Right ventricle myocardium inferior (tissue), 1 donor: ENCODE measurements at regions not wholly inside any gene's neighbourhood (a gene's known extent, or its start where the extent isn't known, plus 50 kb on each side); places are given as distances from the start of the nearest gene placed in this dataset. TPM values are rescaled to one million over a fixed set of nuclear protein-coding genes. Genes with fewer than 3 reads are reported as not detected.

ENCODE experiments used
- ATAC-seq: fragments of 200-7000 bp; cut with Tn5 transposase; one replicate; pipeline ENCODE4 v1.9.1; 2020; ENCODE audit warnings: mild to moderate bottlenecking, moderate library complexity
- DNase-seq: peaks from one replicate; pipeline ENCODE4 v3.0.0; 2021; ENCODE audit errors: missing footprints
- intact Hi-C: fragments of 100-400 bp; cut with DNase I; formaldehyde crosslinking; loops from one replicate; pipeline ENCODE4 v1.11.0; 2022
- microRNA-seq: library from miRNA; unstranded; fragments of <30 nt; microRNA quantifications from one replicate; pipeline ENCODE4 v1.2.0, GENCODE V29; 2020
- donor health status: DM: no; HTN: yes; CAD: no; lungs with severe emphysema.

DNA sequence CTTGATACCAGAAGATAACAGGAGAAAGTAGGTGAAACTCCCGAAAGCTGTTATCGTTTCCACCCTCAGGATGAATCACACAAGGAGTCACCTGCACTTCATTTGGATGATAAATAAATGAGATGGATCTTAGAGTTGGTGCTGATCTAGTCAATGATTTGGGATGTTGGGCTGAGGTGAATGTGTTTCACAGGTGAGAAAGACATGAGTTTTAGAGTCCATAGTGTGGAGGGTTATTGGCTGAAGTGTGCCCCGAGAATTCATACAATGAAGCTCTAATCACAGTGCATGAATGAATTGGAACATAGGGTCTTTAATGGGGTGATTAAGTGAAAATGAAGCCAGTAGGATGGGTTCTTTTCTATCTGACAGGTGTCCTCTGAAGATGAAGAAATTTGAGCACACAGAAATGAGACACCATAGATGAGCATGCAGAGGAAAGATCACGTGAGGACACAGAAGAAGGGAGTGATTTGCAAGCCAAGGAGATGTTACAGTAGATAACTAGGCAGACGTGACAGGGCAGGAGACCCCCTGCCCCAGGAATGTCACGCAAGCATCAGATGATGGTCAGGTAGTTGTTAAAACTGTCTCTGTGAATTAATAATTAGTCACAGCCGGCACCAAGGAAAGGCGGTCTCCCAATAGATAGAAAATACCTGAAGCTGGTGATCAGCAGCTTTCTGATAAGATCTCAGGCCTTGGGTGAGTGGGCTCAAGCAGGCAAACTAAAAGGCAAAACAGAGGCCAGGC is 60.3 kb upstream of the IGLL5 start:
- ATAC-seq, result no peak
- no peak for DNase-seq
- intact Hi-C loops, result no loop called here

DNA sequence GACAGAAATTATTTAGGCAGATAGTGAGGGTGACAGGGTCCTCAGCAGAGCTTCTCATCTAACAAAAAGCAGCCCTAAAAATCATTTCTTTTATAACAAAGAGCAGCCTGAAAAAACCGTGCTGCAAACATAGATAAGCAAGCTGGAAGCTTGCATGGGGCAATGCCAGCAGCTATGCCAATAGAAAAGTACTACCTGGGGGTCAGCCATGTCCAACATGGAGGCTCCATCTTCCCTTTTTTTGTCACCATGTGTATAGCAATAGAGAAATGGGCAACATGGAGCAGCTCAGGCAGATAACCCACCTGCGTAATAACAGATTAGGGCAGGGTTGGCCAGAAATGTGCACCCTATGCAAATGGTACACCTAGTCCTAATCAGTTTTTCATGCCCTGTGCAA is 57.4 kb upstream of the IGLL5 start:
- intact Hi-C loops, result no loop called here
- DNase-seq (no peak), ATAC-seq (no peak)

DNA sequence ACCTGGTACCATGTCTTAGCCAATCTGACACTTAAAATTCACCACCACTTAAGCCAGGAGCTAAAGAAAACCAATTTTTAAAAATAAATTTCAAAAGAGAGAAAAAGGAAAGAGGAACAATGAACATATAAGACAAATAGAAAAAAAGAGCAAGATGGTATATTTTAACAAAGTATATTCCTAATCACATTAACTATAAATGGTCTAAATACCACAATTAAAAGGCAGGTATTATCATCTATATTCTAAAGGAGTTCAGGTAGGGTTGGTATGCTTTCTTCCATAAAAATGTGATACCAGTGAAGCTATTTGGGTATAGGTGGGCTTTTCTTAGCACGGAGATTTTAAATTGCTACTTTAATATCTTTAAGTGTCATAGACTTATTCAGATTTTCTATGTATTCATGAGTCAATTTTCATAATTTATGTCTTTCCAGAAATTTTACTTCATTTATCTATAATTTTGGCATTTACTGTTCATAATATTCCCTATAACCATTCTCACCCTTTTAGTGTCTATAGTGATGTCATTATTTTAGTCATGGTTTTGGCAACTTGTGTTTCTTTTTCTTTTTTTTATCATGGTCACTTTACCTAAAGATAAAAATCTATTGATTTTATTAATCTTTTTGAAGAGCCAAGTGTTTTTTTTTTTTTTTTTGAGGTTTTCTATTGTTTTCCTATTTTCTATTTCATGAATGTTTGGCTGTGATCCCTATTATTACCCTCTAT is 56.5 kb upstream of the IGLL5 start:
- intact Hi-C loops, result no loop called here
- no peak for ATAC-seq
- DNase-seq, result no peak

DNA sequence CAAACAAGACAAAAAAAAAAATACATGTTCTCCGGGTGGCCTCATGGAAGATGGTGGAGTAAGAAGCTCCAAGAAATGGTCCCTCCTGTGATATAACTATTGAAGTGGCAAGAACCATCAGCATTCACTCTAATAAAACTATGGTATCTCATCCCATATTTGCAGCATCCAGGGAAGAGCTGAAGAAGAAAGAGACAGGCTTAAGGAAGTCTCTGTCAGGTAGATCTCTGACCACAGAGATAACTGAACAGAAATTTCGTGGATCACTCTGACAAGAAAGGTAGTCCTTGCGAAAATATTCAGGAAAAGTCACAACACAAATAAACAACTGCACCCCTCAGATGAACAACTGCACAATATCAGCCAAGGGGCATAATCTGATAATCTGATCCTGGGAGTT is 54.6 kb upstream of the IGLL5 start:
- DNase-seq (no peak), ATAC-seq (no peak)

DNA sequence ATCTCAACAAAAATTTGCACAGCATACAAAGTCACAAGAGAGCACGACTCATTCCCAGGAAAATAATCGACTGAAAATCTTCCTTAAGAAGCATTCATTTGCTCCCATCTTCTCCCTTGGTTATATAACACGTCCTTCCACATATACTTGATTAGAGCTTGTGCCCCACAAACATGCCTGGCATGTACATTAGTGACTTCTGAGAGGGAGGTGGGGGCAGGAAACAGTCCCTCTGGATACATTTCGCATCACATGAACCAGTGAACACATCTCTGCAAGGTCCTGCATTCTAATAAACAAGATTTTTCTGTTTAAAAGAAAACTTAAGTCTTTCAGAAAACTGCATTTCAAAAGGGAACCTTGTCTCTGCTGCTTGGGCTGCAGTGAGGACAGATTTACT is 54.1 kb upstream of the IGLL5 start:
- DNase-seq (no peak), ATAC-seq (no peak)
- intact Hi-C loops, result no loop called here

More for the DNA sequence above, 54.6 kb upstream of the IGLL5 start:
- intact Hi-C loops, result no loop called here

DNA sequence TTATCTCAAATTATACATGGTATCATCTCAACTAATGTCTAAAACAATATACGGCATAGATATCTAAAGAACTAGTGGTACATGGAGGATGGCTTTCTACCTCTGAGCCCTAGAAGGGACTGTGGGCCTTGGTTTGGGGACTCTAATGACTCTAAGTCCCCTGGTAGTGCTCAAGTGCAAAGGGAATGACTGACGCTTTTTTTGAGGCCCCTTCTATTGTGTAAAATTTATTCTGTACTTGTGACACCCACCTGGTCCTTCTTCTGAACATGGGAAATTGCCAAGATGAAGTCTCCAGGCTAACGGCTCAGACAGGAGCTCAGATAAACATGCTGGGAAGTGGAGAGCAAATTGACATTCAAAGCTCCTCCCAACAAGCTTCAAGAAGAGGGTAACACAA is 53.4 kb upstream of the IGLL5 start:
- ATAC-seq, result no peak
- intact Hi-C loops, result no loop called here
- no peak for DNase-seq

DNA sequence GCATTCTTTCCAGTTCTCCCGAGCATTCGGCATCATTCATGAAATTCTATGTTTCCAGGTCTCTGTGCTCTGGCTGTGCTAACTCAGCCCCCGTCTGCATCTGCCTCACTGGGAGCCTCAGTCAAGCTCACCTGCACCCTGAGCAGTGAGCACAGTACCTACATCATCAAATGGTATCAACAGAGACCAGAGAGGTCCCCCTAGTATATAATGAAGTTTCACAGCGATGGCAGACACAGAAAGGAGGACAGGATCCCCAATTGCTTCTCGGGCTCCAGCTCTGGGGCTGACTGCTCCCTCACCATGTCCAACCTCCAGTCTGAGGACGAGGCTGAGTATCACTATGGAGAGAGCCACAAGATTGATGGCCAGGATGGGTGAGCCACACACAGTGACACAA is 52.8 kb upstream of the IGLL5 start:
- DNase-seq, result no peak
- intact Hi-C loops, result no loop called here

DNA sequence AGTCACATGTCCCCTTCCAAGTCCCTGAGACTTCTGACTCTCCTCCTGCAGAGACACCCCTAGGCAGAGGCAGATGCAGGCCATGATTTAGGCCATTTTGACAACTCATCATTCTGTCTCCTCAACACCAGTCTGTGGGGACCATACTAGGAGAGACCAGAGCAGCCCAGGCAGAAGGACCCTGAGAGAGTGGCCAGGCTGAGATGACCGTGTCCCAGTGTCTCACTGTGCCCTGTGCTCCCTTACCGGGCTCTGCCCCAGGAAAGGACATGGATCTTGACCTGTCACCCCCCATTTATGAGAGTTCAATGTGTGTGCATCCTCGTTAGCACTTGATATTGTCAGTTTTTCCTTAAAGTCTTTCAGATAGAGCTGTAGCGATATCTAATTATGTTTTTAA is 52.4 kb upstream of the IGLL5 start:
- ATAC-seq (no peak), DNase-seq (no peak)
- intact Hi-C loops, result no loop called here

More for the DNA sequence above, 52.8 kb upstream of the IGLL5 start:
- ATAC-seq, result no peak

DNA sequence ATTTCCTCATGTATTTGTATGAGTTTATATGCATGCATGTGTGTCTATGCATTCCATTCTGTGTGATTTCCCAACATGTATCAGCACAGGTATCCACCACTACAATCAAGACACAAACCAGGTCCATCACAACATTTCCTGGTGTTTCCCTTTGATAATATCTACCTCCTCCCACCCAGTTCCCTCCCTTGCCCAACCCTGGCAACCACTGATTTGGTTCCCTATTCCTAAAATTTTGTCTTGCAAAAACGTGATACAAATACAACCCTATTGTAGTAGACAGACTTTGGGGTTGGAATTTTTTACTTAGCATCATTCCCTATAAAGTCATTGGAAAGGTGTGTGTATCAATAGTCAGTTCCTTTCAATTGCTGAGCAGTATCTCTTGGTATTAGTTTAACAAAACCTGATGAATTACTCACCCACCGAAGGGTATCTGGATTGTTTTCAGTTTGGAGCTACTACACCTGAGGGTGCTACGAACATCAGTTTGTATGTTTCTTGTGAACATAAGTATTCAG is 51.8 kb upstream of the IGLL5 start:
- DNase-seq (no peak), ATAC-seq (no peak)
- intact Hi-C loops, result no loop called here

DNA sequence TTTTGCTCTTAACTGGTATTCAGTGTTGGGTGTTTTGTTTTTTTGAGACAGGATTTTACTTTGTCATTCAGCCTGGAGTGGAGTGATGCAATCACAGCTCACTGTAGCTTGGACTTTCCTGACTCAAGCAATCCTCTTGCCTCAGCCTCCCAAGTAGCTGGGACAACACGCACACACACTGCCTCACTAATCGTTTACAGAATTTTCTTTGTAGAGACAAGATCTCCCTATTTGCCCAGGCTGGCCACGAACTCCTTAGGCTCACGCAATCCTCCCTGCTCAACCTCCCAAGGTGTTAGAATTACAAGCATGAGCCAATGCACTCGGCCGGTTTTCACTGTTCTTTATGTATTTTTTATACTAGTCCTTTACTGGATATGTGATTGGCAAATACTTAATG is 51.0 kb upstream of the IGLL5 start:
- no peak for ATAC-seq
- intact Hi-C loops, result no loop called here
- no peak for DNase-seq

Small RNA genes lying in the stretch of these regions (microRNA-seq; reads per million reads assigned to microRNA genes)
- not detected for gene MIR650
